Endothelial cell of umbilical vein (primary cell): ENCODE measurements at regions not wholly inside any gene's neighbourhood (a gene's known extent, or its start where the extent isn't known, plus 50 kb on each side); places are given as distances from the start of the nearest gene placed in this dataset.

Experiments used
- BruUV-seq: library from RNA; stranded (reverse); fragments of 400-500 nt; replicated peaks from 2 replicates; lab custom pipeline; 2021; lab: Mats Ljungman, UMichigan
- CTCF ChIA-PET: fragments of 300-600, 350-600 bp; sonication (Branson Sonifier 250); formaldehyde crosslinking; loops from one replicate; lab custom pipeline; 2021; ENCODE audit warnings: antibody characterized with exemption, inconsistent platforms; lab: Charles Lee
- POLR2A ChIA-PET: fragments of 300-600, 350-600 bp; sonication (Branson Sonifier 250); formaldehyde crosslinking; loops from one replicate; lab custom pipeline; 2021; ENCODE audit warnings: antibody characterized with exemption, inconsistent platforms; lab: Charles Lee
- DNase-seq: peaks from one replicate; pipeline ENCODE4 v3.0.0-alpha.2; 2011; ENCODE audit warnings: low read depth, low spot score
- FAIRE-seq: peaks from 2 replicates; lab custom pipeline; 2011; peaks lifted over from hg19 to GRCh38; lab: Jason Lieb, UNC
- H2AFZ ChIP-seq: 2 replicates; pipeline ENCODE4 v1.6.0; 2012; ENCODE audit warnings: low read depth, low read length, control low read depth, inconsistent platforms
- H3K27ac ChIP-seq: 2 replicates; pipeline ENCODE4 v1.5.1; 2011; ENCODE audit warnings: low read depth, mild to moderate bottlenecking, control low read depth, low read length, moderate library complexity; ENCODE audit not compliant: insufficient read depth
- H3K27me3 ChIP-seq, 2 experiments: 2 replicates each; pipeline versions ENCODE4 v1.6.0 to v1.6.1; 2011; ENCODE audit warnings: low read length in 2 of 2, mixed read lengths in 1 of 2; ENCODE audit not compliant: control insufficient read depth in 2 of 2, insufficient read depth in 2 of 2
- H3K36me3 ChIP-seq, 2 experiments: 2 replicates in 1 of 2; 3 replicates in 1 of 2; pipeline ENCODE4 v1.5.1; 2011; ENCODE audit warnings: low read length in 2 of 2, mild to moderate bottlenecking in 1 of 2, moderate library complexity in 1 of 2; ENCODE audit not compliant: control insufficient read depth in 2 of 2, insufficient read depth in 2 of 2; ENCODE audit errors: extremely low read depth in 1 of 2
- H3K4me1 ChIP-seq: 3 replicates; pipeline ENCODE4 v1.5.1; 2011; ENCODE audit warnings: mild to moderate bottlenecking, low read length; ENCODE audit not compliant: control insufficient read depth, insufficient read depth; ENCODE audit errors: extremely low read depth
- H3K4me2 ChIP-seq: 2 replicates; pipeline ENCODE4 v1.6.1; 2011; ENCODE audit warnings: low read length, control low read depth, mixed read lengths; ENCODE audit not compliant: insufficient read depth
- H3K4me3 ChIP-seq, 3 experiments: fragments of 200-600 bp in 1 of 3; sonication (generic), shearing (Covaris generic) in 1 of 3; replicated peaks in 1 of 3; 2 replicates each; pipeline ENCODE4 v1.5.1; 2011 to 2016; ENCODE audit warnings: control low read depth in 3 of 3, low read length in 3 of 3, mild to moderate bottlenecking in 2 of 3, inconsistent platforms in 1 of 3, low read depth in 1 of 3, moderate library complexity in 1 of 3; ENCODE audit not compliant: insufficient read depth in 1 of 3
- H3K79me2 ChIP-seq: 2 replicates; pipeline ENCODE4 v1.6.0; 2012; ENCODE audit warnings: low read length, inconsistent platforms; ENCODE audit not compliant: control insufficient read depth, insufficient read depth
- H3K9ac ChIP-seq: replicated peaks from 2 replicates; pipeline ENCODE3; 2011; ENCODE audit warnings: low read length, control low read depth; ENCODE audit not compliant: insufficient read depth; ENCODE audit errors: extremely low read depth
- H3K9me1 ChIP-seq: replicated peaks from 3 replicates; pipeline ENCODE4 v1.6.0; 2011; ENCODE audit warnings: mild to moderate bottlenecking, low read length; ENCODE audit not compliant: control insufficient read depth, insufficient read depth; ENCODE audit errors: extremely low read depth
- H3K9me3 ChIP-seq: replicated peaks from 2 replicates; pipeline ENCODE4 v1.5.1; 2012; ENCODE audit warnings: low read length, inconsistent platforms; ENCODE audit not compliant: control insufficient read depth, insufficient read depth
- H4K20me1 ChIP-seq: replicated peaks from 2 replicates; pipeline ENCODE3; 2011; ENCODE audit warnings: mild to moderate bottlenecking, low read length; ENCODE audit not compliant: control insufficient read depth, insufficient read depth; ENCODE audit errors: extremely low read depth
- EZH2 ChIP-seq: IDR thresholded peaks from 2 replicates; pipeline ENCODE4 v1.6.1; 2012; ENCODE audit warnings: borderline replicate concordance, low read depth, mild to moderate bottlenecking, moderate library complexity, low read length, inconsistent platforms; ENCODE audit not compliant: severe bottlenecking
- FOS ChIP-seq: IDR thresholded peaks from 2 replicates; pipeline ENCODE4 v1.6.1; 2011; ENCODE audit warnings: mild to moderate bottlenecking, low read length, moderate library complexity, borderline replicate concordance; ENCODE audit not compliant: insufficient read depth
- GATA2 ChIP-seq: IDR thresholded peaks from 2 replicates; pipeline ENCODE4 v1.7.0; 2011; ENCODE audit warnings: low read depth, mild to moderate bottlenecking, moderate library complexity, mixed read lengths, low read length; ENCODE audit not compliant: insufficient read length, insufficient read depth
- JUN ChIP-seq: IDR thresholded peaks from 2 replicates; pipeline ENCODE4 v1.6.1; 2011; ENCODE audit warnings: borderline replicate concordance, low read depth; ENCODE audit not compliant: insufficient read length, insufficient read depth
- MYC ChIP-seq: IDR thresholded peaks from one replicate; pipeline ENCODE4 v1.6.1; 2011; ENCODE audit warnings: mild to moderate bottlenecking, low read depth, low read length
- POLR2A ChIP-seq: IDR thresholded peaks from 2 replicates; pipeline ENCODE4 v1.6.1; 2012; ENCODE audit warnings: low read depth, mild to moderate bottlenecking, control low read depth, low read length
- POLR2AphosphoS5 ChIP-seq: IDR thresholded peaks from 2 replicates; pipeline ENCODE4 v1.6.1; 2012; ENCODE audit warnings: low read depth, mild to moderate bottlenecking, control low read depth, low read length, moderate library complexity; ENCODE audit not compliant: insufficient read depth
- dilution Hi-C: fragments of 300-500 bp; cut with MboI; formaldehyde crosslinking; loops from one replicate; pipeline ENCODE4 v1.15.0; 2019; ENCODE audit warnings: low sequenced_read_pairs; ENCODE audit not compliant: extremely low pct_ligation_motif_present
- intact Hi-C: fragments of 100-400 bp; cut with micrococcal nuclease; formaldehyde crosslinking; loops from one replicate; pipeline ENCODE4 v1.10.0; 2022
- TF ChIP-seq, protein P1 (sequence below), 2 donors: IDR thresholded peaks; 1 replicate in 1 of 2; 2 replicates in 1 of 2; pipeline ENCODE4 v1.5.1; 2011; ENCODE audit warnings: low read length in 2 of 2, mild to moderate bottlenecking in 2 of 2, moderate library complexity in 2 of 2, control low read depth in 1 of 2, inconsistent platforms in 1 of 2, low read depth in 1 of 2; ENCODE audit not compliant: insufficient read depth in 1 of 2; ENCODE audit errors: extremely low read depth in 1 of 2
- TF ChIP-seq, protein P2 (sequence below): IDR thresholded peaks from 2 replicates; pipeline ENCODE4 v1.6.1; 2011; ENCODE audit not compliant: insufficient read depth, insufficient read length

DNA sequence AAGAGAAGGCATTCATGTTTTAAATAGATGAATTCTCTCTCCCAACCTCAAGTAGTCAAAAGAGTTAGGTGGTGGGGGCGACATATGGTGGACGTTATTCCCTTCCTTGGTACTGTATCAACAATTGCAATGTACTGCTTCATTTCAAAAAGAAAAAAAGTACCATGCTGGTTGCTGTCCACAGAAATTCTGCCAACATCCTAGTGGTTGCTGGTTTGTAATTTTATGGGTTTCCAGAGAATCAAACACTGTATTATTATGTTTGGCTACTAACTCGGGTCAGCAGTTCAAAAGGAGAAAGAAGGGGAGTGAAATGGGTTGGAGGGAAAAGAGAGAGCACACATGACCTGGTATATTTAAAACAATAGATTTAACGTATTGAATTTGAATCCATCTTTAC, 61.1 kb upstream of the KCNJ16 start:
- no peaks in the 10 kb centered on the region for H3K36me3 ChIP-seq
- DNase-seq = no peak
- no peak for FAIRE-seq
- TF ChIP-seq, protein P1, sequence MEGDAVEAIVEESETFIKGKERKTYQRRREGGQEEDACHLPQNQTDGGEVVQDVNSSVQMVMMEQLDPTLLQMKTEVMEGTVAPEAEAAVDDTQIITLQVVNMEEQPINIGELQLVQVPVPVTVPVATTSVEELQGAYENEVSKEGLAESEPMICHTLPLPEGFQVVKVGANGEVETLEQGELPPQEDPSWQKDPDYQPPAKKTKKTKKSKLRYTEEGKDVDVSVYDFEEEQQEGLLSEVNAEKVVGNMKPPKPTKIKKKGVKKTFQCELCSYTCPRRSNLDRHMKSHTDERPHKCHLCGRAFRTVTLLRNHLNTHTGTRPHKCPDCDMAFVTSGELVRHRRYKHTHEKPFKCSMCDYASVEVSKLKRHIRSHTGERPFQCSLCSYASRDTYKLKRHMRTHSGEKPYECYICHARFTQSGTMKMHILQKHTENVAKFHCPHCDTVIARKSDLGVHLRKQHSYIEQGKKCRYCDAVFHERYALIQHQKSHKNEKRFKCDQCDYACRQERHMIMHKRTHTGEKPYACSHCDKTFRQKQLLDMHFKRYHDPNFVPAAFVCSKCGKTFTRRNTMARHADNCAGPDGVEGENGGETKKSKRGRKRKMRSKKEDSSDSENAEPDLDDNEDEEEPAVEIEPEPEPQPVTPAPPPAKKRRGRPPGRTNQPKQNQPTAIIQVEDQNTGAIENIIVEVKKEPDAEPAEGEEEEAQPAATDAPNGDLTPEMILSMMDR (IDR thresholded peaks at IDR 0.05; ENCODE audit: extremely low read depth in 1 of 2, insufficient read depth in 1 of 2, low read depth in 1 of 2, low read length in 2 of 2) = no peak
- no peak for TF ChIP-seq JUN
- no peak for TF ChIP-seq MYC
- no peak for TF ChIP-seq FOS
- TF ChIP-seq, protein P2, sequence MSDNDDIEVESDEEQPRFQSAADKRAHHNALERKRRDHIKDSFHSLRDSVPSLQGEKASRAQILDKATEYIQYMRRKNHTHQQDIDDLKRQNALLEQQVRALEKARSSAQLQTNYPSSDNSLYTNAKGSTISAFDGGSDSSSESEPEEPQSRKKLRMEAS = no peak
- no peak for TF ChIP-seq POLR2AphosphoS5
- TF ChIP-seq POLR2A = no peak
- no peak for TF ChIP-seq GATA2
- TF ChIP-seq EZH2 = no peak
- H4K20me1 ChIP-seq = no peaks in the 10 kb centered on the region
- H3K4me1 ChIP-seq = no peaks in the 10 kb centered on the region
- dilution Hi-C loops = no loop called here
- BruUV-seq = no TSS peak
- H3K9me3 ChIP-seq = no peaks in the 10 kb centered on the region
- H3K4me3 ChIP-seq = no peak overlapping the region
- H3K9ac ChIP-seq = no peak overlapping the region
- intact Hi-C loops = no loop called here
- H3K27me3 ChIP-seq = no peaks in the 10 kb centered on the region
- ChIA-PET POLR2A (no interaction called here), CTCF (no interaction called here)
- H3K27ac ChIP-seq = no peak overlapping the region
- no peaks in the 10 kb centered on the region for H3K9me1 ChIP-seq
- no peak overlapping the region for H3K4me2 ChIP-seq
- no peak overlapping the region for H2AFZ ChIP-seq
- no peaks in the 10 kb centered on the region for H3K79me2 ChIP-seq
